Coronary artery (tissue), 2 donors: ENCODE measurements at regions not wholly inside any gene's neighbourhood (a gene's known extent, or its start where the extent isn't known, plus 50 kb on each side); places are given as distances from the start of the nearest gene placed in this dataset.
"Not testable (repeated sequence)": the region's sequence is repeated elsewhere in the genome, so short reads cannot be mapped to it uniquely, and the experiment has no call there.

Experiments used
- DNase-seq: peaks from one replicate; pipeline ENCODE4 v3.0.0-alpha.2; 2017; ENCODE audit warnings: low spot score
- H3K27ac ChIP-seq, 2 donors: fragments of 200-600 bp; sonication (generic); one replicate each; pipeline ENCODE4 v1.5.1; 2016 to 2019
- H3K4me3 ChIP-seq: fragments of 200-600 bp; sonication (generic); 2 replicates; pipeline ENCODE4 v1.5.1; 2016; ENCODE audit warnings: mild to moderate bottlenecking, moderate library complexity
- CTCF ChIP-seq: fragments of 200-600 bp; sonication (generic); IDR thresholded peaks from one replicate; pipeline ENCODE4 v1.5.1; 2019; ENCODE audit warnings: antibody characterized with exemption

DNA sequence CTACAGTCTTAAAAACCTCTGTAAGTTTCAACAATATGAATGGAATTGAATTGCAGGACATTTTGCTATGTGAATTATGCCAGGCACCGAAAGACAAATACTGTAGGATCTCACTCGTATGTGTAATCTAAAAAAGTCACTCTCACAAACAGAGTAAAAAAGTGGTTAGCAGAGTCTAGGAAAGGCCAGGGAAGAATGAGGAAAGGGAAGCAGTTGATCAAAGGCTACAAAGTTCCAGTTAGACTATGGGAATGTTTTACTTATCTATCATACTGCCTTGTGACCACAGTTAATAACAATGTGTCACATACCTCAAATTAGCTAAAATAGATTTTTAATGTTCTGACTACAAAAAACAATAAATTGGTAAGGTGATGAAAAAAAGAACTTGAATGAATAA, 565.4 kb upstream of the BRINP3 start:
- no peak for DNase-seq
- no peak overlapping the region for H3K4me3 ChIP-seq
- no peak overlapping the region for H3K27ac ChIP-seq
- TF ChIP-seq CTCF = no peak

GRCh38 chr1:191049781-191050180, 572.1 kb upstream of the BRINP3 start:
- TF ChIP-seq CTCF = no peak
- Histone ChIP-seq H3K4me3 (no peak overlapping the region), H3K27ac (no peak overlapping the region)
- DNase-seq = no peak

- DNase-seq = no peak
- TF ChIP-seq CTCF = no peak
- Histone ChIP-seq H3K4me3 (no peak overlapping the region), H3K27ac (no peak overlapping the region)
These were observed 575.2 kb upstream of the BRINP3 start for GRCh38 chr1:191052888-191053287.

DNA sequence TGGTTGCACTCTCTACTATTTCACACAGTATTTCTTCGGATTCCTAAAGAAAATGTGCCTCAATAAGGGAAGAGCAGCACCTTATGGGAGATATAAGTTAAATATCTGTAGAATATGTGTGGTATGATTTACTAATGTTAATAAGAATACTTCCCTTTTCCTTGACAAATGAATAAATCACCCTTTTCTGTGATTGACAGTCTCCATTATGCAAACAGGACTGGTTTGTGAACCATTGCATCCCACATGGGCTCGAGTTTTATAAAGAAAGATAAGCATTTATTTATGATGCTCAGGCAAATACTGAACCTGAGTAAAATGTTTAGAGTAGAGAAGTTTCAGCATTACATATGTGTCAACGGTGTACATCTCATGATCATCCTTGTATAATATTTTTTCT, 587.7 kb upstream of the BRINP3 start:
- H3K27ac ChIP-seq = no peak overlapping the region
- TF ChIP-seq CTCF = no peak
- H3K4me3 ChIP-seq = no peak overlapping the region
- DNase-seq = no peak

- no peak overlapping the region for H3K27ac ChIP-seq
- DNase-seq = no peak
- H3K4me3 ChIP-seq = no peak overlapping the region
- no peak for TF ChIP-seq CTCF
These were observed 588.1 kb upstream of the BRINP3 start for GRCh38 chr1:191065771-191066170.

- Histone ChIP-seq H3K4me3 (no peak overlapping the region), H3K27ac (no peak overlapping the region)
- no peak for DNase-seq
- TF ChIP-seq CTCF = no peak
These were observed 597.2 kb upstream of the BRINP3 start for GRCh38 chr1:191074881-191075280.

DNA sequence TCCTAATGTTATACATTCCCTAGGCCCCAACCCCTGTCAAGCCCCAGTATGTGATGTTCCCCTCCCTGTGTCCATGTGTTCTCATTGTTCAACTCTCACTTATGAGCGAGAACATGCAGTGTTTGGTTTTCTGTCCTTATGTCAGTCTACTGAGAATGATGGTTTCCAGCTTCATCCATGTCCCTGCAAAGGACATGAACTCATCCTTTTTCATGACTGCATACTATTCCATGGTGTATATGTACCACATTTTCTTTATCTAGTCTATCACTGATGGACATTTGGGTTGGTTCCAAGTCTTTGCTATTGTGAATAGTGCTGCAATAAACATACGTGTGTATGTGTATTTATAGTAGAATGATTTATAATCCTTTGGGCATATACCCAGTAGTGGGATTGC, 605.4 kb upstream of the BRINP3 start:
- H3K27ac ChIP-seq, H3K4me3 ChIP-seq, DNase-seq: not testable (repeated sequence)

DNA sequence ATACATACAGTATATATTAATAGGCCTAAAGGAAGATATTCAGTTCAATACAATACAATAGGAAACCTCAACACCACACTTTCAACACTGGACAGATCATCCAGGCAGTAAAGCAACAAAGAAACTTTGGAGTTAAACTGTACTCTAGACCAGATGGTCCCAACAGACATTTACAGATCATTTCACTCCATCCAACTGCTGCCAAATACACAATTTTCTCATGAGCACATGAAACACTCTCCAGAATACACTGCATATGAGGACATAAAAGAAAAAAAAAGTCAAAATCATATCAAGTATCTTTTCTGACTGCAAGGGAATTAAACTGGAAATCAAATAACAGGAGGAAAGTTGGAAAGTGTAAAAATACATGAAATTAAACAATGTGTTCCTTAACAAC, 607.5 kb upstream of the BRINP3 start:
- no peak for TF ChIP-seq CTCF
- DNase-seq = no peak
- H3K27ac ChIP-seq = no peak overlapping the region

More for the DNA sequence above, 607.5 kb upstream of the BRINP3 start:
- H3K4me3 ChIP-seq = no peak overlapping the region
